DMS79 treated with DMSO at 0.1 percent for 48 hours (cell line): ENCODE measurements at regions not wholly inside any gene's neighbourhood (a gene's known extent, or its start where the extent isn't known, plus 50 kb on each side); places are given as distances from the start of the nearest gene placed in this dataset.
"Not testable (repeated sequence)": the region's sequence is repeated elsewhere in the genome, so short reads cannot be mapped to it uniquely, and the experiment has no call there.

Experiments
- DNase-seq: peaks from one replicate; lab custom pipeline; 2025; lab: John Stamatoyannopoulos, UW

GRCh38 chr18:51458861-51459260 is 261.4 kb upstream of the MEX3C start:
- no peak for DNase-seq

- no peak for DNase-seq
Observed at GRCh38 chr18:51461956-51462355, 264.5 kb upstream of the MEX3C start.

DNA sequence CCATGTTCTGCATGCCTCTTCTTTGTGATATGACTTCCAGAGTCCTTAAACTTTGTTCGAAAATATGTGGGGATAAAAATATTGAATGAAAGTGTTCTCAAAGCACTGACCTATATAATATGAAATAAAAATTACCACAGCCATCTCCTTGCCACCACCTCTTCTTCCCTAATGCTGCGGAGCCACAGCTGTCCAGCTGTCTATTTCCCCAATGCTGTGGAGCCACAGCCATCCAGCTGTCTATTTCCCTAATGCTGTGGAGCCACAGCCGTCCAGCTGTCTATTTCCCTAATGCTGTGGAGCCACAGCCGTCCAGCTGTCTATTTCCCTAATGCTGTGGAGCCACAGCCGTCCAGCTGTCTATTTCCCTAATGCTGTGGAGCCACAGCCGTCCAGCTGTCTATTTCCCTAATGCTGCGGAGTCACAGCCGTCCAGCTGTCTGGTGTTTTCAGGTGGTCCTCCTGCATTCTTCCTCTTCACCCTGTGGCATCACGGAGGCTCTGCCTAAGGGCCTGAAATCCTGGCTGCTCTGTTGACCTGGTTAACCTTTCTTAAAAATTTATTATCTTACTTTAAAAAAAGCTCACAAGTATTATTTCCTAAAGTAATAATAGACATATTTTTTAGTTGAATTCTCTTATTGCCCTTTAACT is 266.1 kb upstream of the MEX3C start:
- no peak for DNase-seq

GRCh38 chr18:51478908-51479307 is 281.4 kb upstream of the MEX3C start:
- no peak for DNase-seq

GRCh38 chr18:51479736-51480135 is 282.3 kb upstream of the MEX3C start:
- no peak for DNase-seq

GRCh38 chr18:51480407-51481261 is 283.2 kb upstream of the MEX3C start:
- no peak for DNase-seq

DNA sequence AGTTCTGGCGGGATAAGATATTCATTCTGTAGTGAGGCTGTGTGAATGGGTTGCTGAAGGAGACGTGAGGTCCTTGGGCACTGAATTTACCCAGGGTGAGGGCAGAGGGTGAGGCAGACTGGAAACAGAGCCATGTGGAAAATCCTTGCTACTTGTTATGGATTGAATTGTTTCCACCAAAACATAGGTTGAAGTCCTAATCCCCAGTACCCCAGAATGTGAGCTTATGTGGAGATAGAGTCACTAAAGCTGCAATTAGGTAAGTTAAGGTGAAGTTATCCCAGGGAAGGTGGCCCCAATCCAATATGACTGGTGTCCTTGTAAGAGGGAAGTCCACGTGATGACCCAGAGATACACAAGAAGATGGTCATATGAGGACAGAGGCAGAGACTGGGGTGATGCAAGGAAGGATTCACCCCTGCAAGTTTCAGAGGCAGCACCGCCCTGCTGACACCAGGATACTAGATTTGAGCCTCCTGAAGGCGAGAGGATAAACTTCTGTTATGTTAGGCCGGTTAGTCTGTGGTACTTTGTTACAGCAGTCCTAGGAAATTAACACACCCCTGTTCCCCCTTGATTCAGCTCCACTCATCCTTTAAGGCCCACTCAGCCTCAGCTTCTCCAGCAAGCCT is 289.4 kb upstream of the MEX3C start:
- no peak for DNase-seq

DNA sequence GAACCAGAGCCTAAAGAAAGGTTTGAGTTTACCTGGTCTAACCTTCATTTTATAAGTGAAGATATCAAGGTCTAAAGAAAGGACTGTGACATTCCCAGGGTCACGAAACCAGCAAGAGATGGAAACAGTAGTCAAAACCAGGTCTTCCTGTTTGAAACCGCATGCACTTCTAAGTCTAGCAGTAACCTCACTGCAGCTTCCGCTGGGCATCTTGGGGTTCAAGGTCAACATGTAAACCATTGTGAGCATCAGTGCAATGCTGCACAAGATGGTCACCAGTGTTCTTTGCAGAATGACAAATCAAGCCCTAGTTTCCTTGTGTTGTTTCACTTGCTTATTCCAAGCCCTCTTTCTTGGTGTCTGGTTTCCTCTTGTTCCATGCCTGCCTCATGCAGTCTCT is 292.9 kb upstream of the MEX3C start:
- no peak for DNase-seq

DNA sequence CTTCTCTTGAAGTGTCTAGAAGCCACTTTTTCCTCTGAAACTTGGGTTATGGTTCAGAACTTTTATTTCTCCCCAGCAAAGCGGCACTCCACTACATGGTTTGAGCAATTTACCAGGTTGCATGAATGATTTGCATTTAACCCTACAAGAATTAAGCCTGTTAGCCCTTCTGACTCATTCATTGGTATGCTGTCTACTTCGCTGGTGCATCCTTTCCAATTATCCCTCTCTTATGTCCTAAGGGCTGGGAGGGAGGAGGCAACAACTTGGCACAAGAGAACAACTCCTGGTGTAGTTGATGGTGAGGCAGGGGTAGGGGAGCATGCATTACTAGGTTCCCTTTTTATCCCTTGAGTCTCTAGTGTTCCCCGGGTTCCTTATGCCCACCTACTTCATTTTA is 293.4 kb upstream of the MEX3C start:
- no peak for DNase-seq

DNA sequence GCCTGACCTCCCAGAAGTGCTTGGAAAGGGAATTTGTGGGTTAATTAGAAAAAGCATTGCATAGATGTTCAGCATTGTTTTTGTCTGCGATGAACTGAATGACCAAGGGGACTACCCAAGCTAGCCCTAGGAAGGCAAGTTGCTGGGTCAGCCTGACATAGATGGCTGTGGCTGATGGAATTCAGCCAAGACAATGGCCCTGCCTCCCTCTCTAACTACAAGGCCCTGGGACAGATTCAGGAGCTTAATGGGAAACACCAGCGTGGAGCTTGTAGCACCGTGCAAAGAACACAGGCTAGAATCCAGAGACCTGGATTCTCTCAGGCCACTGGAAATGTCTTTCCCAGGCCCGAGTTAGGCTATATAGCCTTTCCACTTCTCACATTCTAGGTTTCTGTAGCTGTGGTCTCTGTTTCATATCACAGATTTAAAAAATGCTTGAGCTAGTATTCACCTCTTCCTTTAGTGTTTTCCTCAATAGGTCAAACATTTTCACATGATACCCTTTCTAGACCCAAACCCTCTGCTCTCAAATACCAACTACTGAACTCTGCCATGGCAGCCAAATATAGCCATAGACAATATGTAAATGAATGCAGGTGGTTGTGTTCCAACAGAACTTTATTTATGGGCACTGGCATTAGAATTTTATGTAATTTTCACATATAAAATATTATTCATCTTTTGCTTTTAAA is 294.3 kb upstream of the MEX3C start:
- DNase-seq = no peak

DNA sequence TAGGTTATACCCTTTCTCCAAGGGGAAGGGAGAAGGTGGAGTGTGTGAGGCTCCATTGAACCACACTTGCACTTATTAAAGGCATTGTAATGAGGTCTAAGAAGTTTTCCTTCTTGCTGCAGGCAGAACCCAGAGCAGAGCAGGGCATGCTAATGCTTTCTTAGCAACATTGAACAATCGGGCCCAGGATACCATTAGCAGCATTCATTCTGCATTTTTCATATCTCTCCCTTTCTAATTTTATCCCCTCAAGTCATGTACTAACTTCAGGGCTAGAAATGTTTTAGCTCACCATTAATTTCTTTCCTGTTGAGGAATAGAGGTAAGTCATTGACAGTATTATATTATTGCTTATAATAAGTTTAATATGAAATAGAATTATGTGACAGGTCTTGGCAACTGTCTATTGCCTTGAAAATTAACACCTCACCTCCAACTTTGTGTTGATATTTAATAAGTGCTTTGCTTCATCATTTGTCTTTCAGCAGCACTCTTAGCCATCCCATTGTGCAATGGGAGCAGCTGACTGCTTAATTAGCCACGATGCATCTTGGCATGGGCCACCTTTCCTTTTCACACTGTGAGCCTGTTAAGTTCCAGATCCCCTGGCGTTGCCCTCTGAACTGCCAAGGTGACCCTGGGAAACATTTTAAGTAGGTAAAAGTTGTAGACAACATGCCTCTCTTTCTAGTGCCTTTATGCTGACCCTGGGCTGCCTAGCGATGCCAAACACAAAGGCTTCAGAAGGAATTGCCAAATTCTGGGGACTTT is 300.8 kb upstream of the MEX3C start:
- no peak for DNase-seq

- no peak for DNase-seq
Observed at GRCh38 chr18:51503351-51503750, 305.9 kb upstream of the MEX3C start.

- DNase-seq = no peak
Observed at GRCh38 chr18:51506811-51507210, 309.3 kb upstream of the MEX3C start.

DNA sequence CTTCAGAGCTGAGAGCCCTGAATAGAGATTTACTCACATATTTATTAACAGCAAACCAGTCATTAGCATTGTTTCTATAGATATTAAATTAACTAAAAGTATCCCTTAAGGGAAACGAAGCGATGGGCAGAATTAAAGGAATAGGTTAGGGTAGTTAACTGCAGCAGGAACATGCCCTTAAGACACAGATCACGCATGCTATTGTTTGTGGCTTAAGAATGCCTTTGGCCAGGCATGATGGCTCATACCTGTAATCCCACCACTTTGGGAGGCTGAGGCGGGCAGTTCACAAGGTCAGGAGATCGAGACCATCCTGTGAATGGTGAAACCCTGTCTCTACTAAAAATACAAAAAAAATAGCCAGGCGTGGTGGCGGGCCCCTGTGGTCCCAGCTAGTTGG is 310.9 kb upstream of the MEX3C start:
- DNase-seq = not testable (repeated sequence)

GRCh38 chr18:51510020-51510419 is 312.5 kb upstream of the MEX3C start:
- no peak for DNase-seq

DNA sequence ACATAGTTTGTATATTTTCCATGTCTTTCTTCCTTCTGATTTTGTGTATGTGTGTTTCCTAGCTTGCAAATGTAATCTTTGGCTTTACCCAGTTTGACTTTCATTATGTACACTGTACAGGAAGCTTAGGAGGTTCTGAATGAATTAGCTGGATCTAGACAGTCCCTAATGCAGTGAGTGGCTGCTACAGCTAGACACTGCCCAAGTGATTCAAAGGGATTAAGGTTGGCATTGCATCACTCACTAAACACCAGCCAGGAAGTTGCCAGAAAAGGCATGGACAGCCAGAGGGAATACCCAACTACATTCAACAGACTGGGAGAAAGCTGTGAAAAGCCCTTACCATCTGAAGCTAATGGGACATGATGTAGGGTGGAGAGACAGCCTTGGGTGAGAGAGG is 316.0 kb upstream of the MEX3C start:
- DNase-seq = no peak

- no peak for DNase-seq
Observed at GRCh38 chr18:51514128-51514527, 316.6 kb upstream of the MEX3C start.

DNA sequence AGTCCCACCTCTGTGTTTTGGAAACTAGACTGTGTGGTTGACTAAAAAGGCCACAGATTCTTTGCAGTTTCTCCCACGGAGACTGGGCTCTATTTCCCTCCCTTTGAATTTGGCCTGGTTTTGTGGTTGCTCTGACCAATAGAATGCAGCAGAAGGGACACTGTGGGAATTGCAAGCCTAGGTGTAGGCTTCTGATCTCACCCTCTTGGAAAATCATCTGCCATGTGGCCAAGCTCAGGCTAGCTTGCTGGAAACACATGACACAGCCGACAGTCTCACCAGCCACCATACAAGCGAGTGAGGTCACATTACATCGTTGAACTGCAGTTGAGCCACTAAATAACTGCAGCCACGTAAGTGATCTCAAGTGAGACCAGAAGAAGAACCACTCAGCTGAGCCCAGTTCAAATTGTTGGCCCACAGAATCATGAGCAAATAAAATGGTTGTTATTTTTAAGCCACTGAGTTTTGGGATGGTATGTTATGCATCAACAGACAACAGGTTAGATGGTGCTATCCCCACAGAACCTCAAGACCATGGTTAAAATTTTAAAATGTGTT is 319.1 kb upstream of the MEX3C start:
- no peak for DNase-seq

- no peak for DNase-seq
Observed at GRCh38 chr18:51519571-51519970, 322.1 kb upstream of the MEX3C start.

- no peak for DNase-seq
Observed at GRCh38 chr18:51520676-51521180, 323.2 kb upstream of the MEX3C start.

GRCh38 chr18:51522338-51522737 is 324.9 kb upstream of the MEX3C start:
- no peak for DNase-seq
